Heart right ventricle (tissue), 16 donors: ENCODE measurements at regions not wholly inside any gene's neighbourhood (a gene's known extent, or its start where the extent isn't known, plus 50 kb on each side); places are given as distances from the start of the nearest gene placed in this dataset.

Source experiments
- ATAC-seq, 8 donors: fragments of 200-7000 bp; cut with Tn5 transposase; one replicate each; pipeline ENCODE4 v1.9.1; 2020; ENCODE audit warnings: mild to moderate bottlenecking in 8 of 8, moderate library complexity in 8 of 8, moderate number of reproducible peaks in 1 of 8
- DNase-seq, 2 donors: peaks; one replicate each; pipeline ENCODE4 v3.0.0-alpha.2; 2020
- H3K27ac ChIP-seq, 10 donors: fragments of 200-600 bp; sonication (generic) in 2 of 10; one replicate each; pipeline versions ENCODE4 v1.5.0 to v1.8.0; 2020 to 2022; ENCODE audit warnings: mild to moderate bottlenecking in 3 of 10
- H3K27me3 ChIP-seq, 7 donors: fragments of 200-600 bp; one replicate each; pipeline ENCODE4 v1.8.0; 2021 to 2022; ENCODE audit warnings: mild to moderate bottlenecking in 2 of 7
- H3K36me3 ChIP-seq, 9 donors: fragments of 200-600 bp; sonication (generic) in 1 of 9; one replicate each; pipeline versions ENCODE4 v1.5.0 to v1.8.0; 2020 to 2022; ENCODE audit warnings: mild to moderate bottlenecking in 2 of 9
- H3K4me1 ChIP-seq, 9 donors: fragments of 200-600 bp; sonication (generic) in 1 of 9; one replicate each; pipeline versions ENCODE4 v1.5.0 to v1.8.0; 2020 to 2022; ENCODE audit warnings: mild to moderate bottlenecking in 4 of 9
- H3K4me3 ChIP-seq, 10 donors: fragments of 200-600 bp; sonication (generic) in 2 of 10; one replicate each; pipeline versions ENCODE4 v1.5.0 to v1.8.0; 2020 to 2022; ENCODE audit warnings: mild to moderate bottlenecking in 7 of 10, moderate library complexity in 2 of 10
- H3K9me3 ChIP-seq, 11 donors: fragments of 200-600 bp in 10 of 11; sonication (generic) in 2 of 11; one replicate each; pipeline versions ENCODE4 v1.5.0 to v1.8.0; 2013 to 2022; ENCODE audit warnings: mild to moderate bottlenecking in 2 of 11, control low read depth in 1 of 11, moderate library complexity in 1 of 11
- WGBS, 2 donors: extraction: QIAGEN DNeasy Blood & Tissue Kit; methylation state at CpG; one replicate each; pipeline ENCODE4 v1.1.7; 2013; ENCODE audit warnings: inconsistent platforms in 1 of 2; 5-methylcytosine and 5-hydroxymethylcytosine counted together
- intact Hi-C, 10 donors: fragments of 100-400 bp; cut with DNase I; formaldehyde crosslinking; loops; one replicate each; pipeline versions ENCODE4 v1.11.1 to v1.14.2; 2022
- TF ChIP-seq, protein P1 (sequence below), 9 donors: fragments of 200-600 bp; sonication (generic) in 2 of 9; IDR thresholded peaks; one replicate each; pipeline versions ENCODE4 v1.5.0 to v1.8.0; 2021 to 2022; ENCODE audit warnings: antibody characterized with exemption in 9 of 9, mild to moderate bottlenecking in 5 of 9, moderate library complexity in 1 of 9
- donor health status: Arrhythmogenic right ventricular cardiomyopathy.
- donor health status: ischemic (EF 13 %, LVEDD 7.1; RV severe dilation, severe dysfunction).
- donor health status: healthy with polysubstance abuse.
- donor health status: DM: no; HTN: yes; CAD: no.
- donor health status: DM: no; HTN: no; CAD: no.
- donor health status: ischemic (EF 25% LVEDD 6.9; RV normal size, moderate dysfunction).
- donor health status: ischemic (EF 25% LVEDD 5.7; RV mildly dilated, moderate dysfunction).
- donor health status: healthy.
- donor health status: DM: yes; HTN: yes; CAD: no.
- donor health status: Ischemic cardiomyopathy.
- donor health status: ischemic (EF 35%, LVEDD 5.7; RV mildly dilated, moderate dysfunction).
- donor health status: nonischemic (EF 11% LVEDD 7.7; RV severe dilation, severe dysfunction).
- donor health status: DM: yes; HTN: yes; CAD: no.
- donor health status: PGD.
- donor health status: ischemic (EF 29% LVEDD 5.4; RV normal size, mild dysfunction).
- donor health status: nonischemic (EF 23%, LVEDD 6.1; RV moderate dilation, normal function).

DNA sequence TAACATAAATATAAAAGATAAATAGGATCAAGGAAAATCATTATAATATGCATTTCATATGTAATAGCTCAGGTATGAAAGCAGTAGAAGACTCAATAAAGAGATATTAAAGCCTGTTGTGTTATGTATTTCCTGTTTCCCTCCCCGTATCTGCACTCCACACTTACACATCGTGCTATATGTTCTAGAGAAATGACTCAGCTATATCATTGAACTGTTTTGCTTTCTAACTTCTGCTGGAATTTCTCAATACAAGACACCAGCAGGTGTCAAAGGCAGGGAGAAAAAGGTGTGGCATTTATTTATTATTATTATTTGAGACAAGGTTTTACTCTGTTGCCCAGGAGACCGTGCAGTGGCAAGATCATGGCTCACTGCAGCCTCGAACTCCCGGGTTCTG, 842.8 kb upstream of the CNTN5 start:
- Histone ChIP-seq H3K27ac (no peak overlapping the region), H3K36me3 (no peaks in the 10 kb centered on the region), H3K27me3 (no peaks in the 10 kb centered on the region), H3K4me1 (no peaks in the 10 kb centered on the region), H3K4me3 (no peak overlapping the region), H3K9me3 (peaks cover 0 to 9% (median 0%) of the 10 kb centered on the region in 11 donors)
- no peak for ATAC-seq
- DNase-seq: no peak
- 76 to 83% methylated on average over 5 of the region's 5 CpGs for WGBS, 2 donors
- TF ChIP-seq, protein P1, sequence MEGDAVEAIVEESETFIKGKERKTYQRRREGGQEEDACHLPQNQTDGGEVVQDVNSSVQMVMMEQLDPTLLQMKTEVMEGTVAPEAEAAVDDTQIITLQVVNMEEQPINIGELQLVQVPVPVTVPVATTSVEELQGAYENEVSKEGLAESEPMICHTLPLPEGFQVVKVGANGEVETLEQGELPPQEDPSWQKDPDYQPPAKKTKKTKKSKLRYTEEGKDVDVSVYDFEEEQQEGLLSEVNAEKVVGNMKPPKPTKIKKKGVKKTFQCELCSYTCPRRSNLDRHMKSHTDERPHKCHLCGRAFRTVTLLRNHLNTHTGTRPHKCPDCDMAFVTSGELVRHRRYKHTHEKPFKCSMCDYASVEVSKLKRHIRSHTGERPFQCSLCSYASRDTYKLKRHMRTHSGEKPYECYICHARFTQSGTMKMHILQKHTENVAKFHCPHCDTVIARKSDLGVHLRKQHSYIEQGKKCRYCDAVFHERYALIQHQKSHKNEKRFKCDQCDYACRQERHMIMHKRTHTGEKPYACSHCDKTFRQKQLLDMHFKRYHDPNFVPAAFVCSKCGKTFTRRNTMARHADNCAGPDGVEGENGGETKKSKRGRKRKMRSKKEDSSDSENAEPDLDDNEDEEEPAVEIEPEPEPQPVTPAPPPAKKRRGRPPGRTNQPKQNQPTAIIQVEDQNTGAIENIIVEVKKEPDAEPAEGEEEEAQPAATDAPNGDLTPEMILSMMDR (IDR thresholded peaks at IDR 0.05): no peak
- intact Hi-C loops: loop anchor here in 1 of 10 donors (10.0 kb wide), 1 partner anchor 57 kb away; no protein-coding TSS in a partner anchor

DNA sequence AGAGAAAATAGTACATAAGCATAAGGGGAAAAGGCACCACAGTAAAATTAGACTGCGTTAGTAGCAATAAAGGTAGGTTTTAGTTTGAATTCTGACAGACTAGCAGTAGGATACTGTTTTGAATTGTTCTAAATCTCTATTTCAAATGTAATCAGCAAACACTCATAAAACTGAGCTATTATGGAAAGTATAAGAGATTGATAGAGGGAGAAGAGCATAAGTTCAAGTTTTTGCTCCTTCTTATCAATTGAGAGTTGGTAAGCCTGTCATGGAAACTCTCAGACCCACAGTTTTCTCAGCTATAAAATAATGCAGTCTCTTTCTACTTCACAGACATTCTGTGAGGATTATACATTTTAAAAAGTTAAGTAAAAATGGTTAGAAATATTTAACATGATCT, 840.2 kb upstream of the CNTN5 start:
- H3K4me3 ChIP-seq: no peak overlapping the region
- TF ChIP-seq, protein P1 (IDR thresholded peaks at IDR 0.05): no peak
- peaks cover 0 to 13% (median 2%) of the 10 kb centered on the region in 11 donors for H3K9me3 ChIP-seq
- DNase-seq: no peak
- H3K27me3 ChIP-seq: no peaks in the 10 kb centered on the region
- intact Hi-C loops: no loop called here
- no peaks in the 10 kb centered on the region for H3K36me3 ChIP-seq
- no peaks in the 10 kb centered on the region for H3K4me1 ChIP-seq
- H3K27ac ChIP-seq: no peak overlapping the region
- ATAC-seq: no peak
- 86 to 90% methylated on average over 1 of the region's 1 CpG for WGBS, 2 donors

DNA sequence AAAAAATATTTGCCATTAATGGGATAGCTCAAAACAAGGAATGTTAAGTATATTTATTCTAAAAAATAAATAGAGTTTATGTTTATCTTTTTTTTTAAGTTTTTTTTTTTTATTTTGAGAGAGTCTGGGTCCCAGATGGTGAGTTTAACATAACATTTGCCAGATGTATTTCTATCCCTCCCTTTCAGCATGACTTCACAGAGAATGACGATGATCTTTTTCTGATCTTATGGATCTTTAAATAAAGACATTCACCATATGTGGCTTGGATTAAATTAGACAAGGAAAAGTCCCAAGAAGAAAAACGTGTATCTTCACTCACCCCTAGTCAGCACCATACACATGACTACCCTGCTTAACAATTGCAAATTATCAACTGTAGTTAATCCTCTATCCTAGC, 839.8 kb upstream of the CNTN5 start:
- Histone ChIP-seq H3K36me3 (no peaks in the 10 kb centered on the region), H3K4me1 (no peaks in the 10 kb centered on the region), H3K9me3 (peaks cover 0 to 17% (median 3%) of the 10 kb centered on the region in 11 donors), H3K27me3 (no peaks in the 10 kb centered on the region), H3K4me3 (no peak overlapping the region), H3K27ac (no peak overlapping the region)
- TF ChIP-seq, protein P1 (IDR thresholded peaks at IDR 0.05): no peak
- intact Hi-C loops: no loop called here
- 44 to 54% methylated on average over 2 of the region's 2 CpGs for WGBS, 2 donors
- ATAC-seq (no peak), DNase-seq (no peak)

DNA sequence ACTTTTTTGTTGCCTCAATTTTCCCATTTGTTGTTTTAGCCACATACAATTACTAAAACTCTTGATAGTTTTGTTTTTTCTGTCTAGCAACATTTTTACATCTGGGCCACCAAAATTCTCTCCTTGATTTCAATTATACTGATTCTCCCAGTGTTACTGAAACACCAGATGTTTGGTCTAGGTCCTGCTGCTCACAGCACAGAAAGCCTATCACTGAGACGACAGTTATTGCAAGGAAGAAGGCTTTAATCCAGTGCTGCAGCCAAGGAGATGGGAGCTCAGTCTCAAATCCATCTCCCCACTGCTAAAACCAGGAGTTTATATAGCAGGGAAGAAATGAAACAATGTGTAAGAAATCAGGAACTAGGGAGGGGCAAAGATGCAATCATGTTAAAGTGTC, 837.7 kb upstream of the CNTN5 start:
- no peaks in the 10 kb centered on the region for H3K27me3 ChIP-seq
- no peaks in the 10 kb centered on the region for H3K36me3 ChIP-seq
- no peak overlapping the region for H3K27ac ChIP-seq
- H3K4me3 ChIP-seq: no peak overlapping the region
- WGBS, 2 donors: 39 to 45% methylated on average over 1 of the region's 1 CpG
- ATAC-seq (no peak), DNase-seq (no peak)
- no peaks in the 10 kb centered on the region for H3K4me1 ChIP-seq
- peaks cover 0 to 21% (median 3%) of the 10 kb centered on the region in 11 donors for H3K9me3 ChIP-seq
- intact Hi-C loops: no loop called here
- TF ChIP-seq, protein P1 (IDR thresholded peaks at IDR 0.05): no peak
